ENCODE measurements at regions not wholly inside any gene's neighbourhood (a gene's known extent, or its start where the extent isn't known, plus 50 kb on each side); places are given as distances from the start of the nearest gene placed in this dataset.

DNA sequence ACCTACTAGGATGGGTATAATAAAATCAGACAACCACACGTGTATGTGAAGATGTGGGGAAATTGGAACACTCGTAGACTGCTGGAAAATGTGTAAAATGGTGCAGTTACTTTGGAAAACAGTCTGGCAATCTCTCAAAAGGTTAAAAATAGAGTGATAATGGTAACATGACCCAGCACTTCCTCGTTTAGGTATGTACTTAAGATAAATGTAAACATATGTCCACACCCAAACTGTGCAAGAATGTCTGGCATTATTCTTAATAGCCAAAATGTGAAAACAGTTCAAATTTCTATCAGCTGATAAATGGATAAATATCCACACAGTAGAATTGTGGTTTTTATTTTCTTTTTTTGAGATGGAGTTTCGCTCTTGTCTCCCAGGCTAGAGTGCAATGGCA is 272.8 kb downstream of the ZNF248 start:
- H3K36me3 Mint-ChIP-seq (ENCODE audit: low read depth) = peaks cover 37% of the 10 kb centered on the region; the same call in 2 of the 3 replicates
- no peak overlapping the region for H3K4me3 Mint-ChIP-seq
- no peaks in the 10 kb centered on the region for H4K20me1 ChIP-seq (replicated peaks; ENCODE audit: insufficient read depth)
- H3K9me3 Mint-ChIP-seq = peaks cover 83% of the 10 kb centered on the region
- no peaks in the 10 kb centered on the region for H3K4me1 ChIP-seq (ENCODE audit: insufficient read depth)
- H3K27ac Mint-ChIP-seq = no peak overlapping the region
- DNase-seq (ENCODE audit: low spot score) (no peak), ATAC-seq (no peak)
- H3F3A ChIP-seq (replicated peaks; ENCODE audit: low read depth) = no peaks in the 10 kb centered on the region
- H3K4me1 Mint-ChIP-seq = no peaks in the 10 kb centered on the region
- no peaks in the 10 kb centered on the region for H3K27me3 ChIP-seq (ENCODE audit: insufficient read depth)
- TF ChIP-seq ZNF114 (CRISPR knock-in tag; IDR thresholded peaks at IDR 0.05) = no peak
- TF ChIP-seq POLR2AphosphoS5 (IDR thresholded peaks at IDR 0.05; ENCODE audit: low read depth) = no peak
- no peak overlapping the region for H3K4me2 ChIP-seq
- no peak overlapping the region for H3K27ac ChIP-seq (ENCODE audit: low read depth)
- no peaks in the 10 kb centered on the region; the same call in none of the 2 replicates for H3K36me3 ChIP-seq (ENCODE audit: insufficient read depth)
- no peaks in the 10 kb centered on the region for H3K9me2 ChIP-seq (ENCODE audit: insufficient read depth)
- H3K27me3 Mint-ChIP-seq (ENCODE audit: insufficient read depth, low read depth, poor library complexity) = peaks cover 4% of the 10 kb centered on the region
- no peaks in the 10 kb centered on the region for H3K79me2 ChIP-seq (replicated peaks; ENCODE audit: insufficient read depth)
- H2AFZ ChIP-seq = no peak overlapping the region
- H3K4me3 ChIP-seq = no peak overlapping the region

DNA sequence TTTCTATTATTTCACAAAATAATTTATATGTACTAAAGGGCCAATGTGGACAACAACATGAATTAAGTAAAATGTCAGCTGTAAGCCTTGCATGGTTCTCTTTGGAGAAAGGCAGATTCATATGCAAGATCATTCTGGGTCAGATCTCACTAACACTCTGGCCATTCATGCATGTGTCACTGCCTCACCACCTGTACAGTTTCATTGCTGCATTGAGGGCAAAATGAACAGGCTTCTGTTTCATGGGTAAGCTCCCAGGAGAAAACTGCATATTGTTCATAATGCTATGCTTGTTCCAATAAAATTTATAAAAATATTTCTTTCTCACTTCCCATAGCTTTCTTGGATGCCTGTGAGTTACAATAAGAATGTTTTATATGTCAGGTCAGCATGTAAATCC is 275.2 kb downstream of the ZNF248 start:
- H3K4me3 ChIP-seq = no peak overlapping the region
- no peaks in the 10 kb centered on the region for H3K9me2 ChIP-seq (ENCODE audit: insufficient read depth)
- peaks cover 81% of the 10 kb centered on the region for H3K9me3 Mint-ChIP-seq
- H3K79me2 ChIP-seq (replicated peaks; ENCODE audit: insufficient read depth) = no peaks in the 10 kb centered on the region
- no peaks in the 10 kb centered on the region for H3K4me1 ChIP-seq (ENCODE audit: insufficient read depth)
- ATAC-seq (no peak), DNase-seq (ENCODE audit: low spot score) (no peak)
- no peaks in the 10 kb centered on the region for H4K20me1 ChIP-seq (replicated peaks; ENCODE audit: insufficient read depth)
- no peak overlapping the region for H3K4me2 ChIP-seq
- H3K27ac Mint-ChIP-seq = no peak overlapping the region
- no peak overlapping the region for H3K27ac ChIP-seq (ENCODE audit: low read depth)
- H3K27me3 Mint-ChIP-seq (ENCODE audit: insufficient read depth, low read depth, poor library complexity) = no peaks in the 10 kb centered on the region
- H3K27me3 ChIP-seq (ENCODE audit: insufficient read depth) = no peaks in the 10 kb centered on the region
- peaks cover 23% of the 10 kb centered on the region; the same call in 1 of the 3 replicates for H3K36me3 Mint-ChIP-seq (ENCODE audit: low read depth)
- H2AFZ ChIP-seq = no peak overlapping the region
- H3F3A ChIP-seq (replicated peaks; ENCODE audit: low read depth) = no peaks in the 10 kb centered on the region
- H3K4me1 Mint-ChIP-seq = no peaks in the 10 kb centered on the region
- H3K36me3 ChIP-seq (ENCODE audit: insufficient read depth) = no peaks in the 10 kb centered on the region; the same call in none of the 2 replicates
- no peak overlapping the region for H3K4me3 Mint-ChIP-seq
- no peak for TF ChIP-seq CTCF (conservative IDR thresholded peaks at IDR 0.05; ENCODE audit: low read depth in 2 of 2)
- no peak for TF ChIP-seq JUNB (IDR thresholded peaks at IDR 0.05; ENCODE audit: unreplicated experiment)
- TF ChIP-seq NANOG (IDR thresholded peaks at IDR 0.05; ENCODE audit: borderline replicate concordance) = no peak
- no peak for TF ChIP-seq ZNF114 (CRISPR knock-in tag; IDR thresholded peaks at IDR 0.05)
- TF ChIP-seq ZNF331 (CRISPR knock-in tag; IDR thresholded peaks at IDR 0.05; ENCODE audit: low read depth) = no peak
- no peak for TF ChIP-seq STAT1 (IDR thresholded peaks at IDR 0.05; ENCODE audit: unreplicated experiment)
- no peak for TF ChIP-seq ETS1 (IDR thresholded peaks at IDR 0.05)
- TF ChIP-seq CREB1 (CRISPR knock-in tag; IDR thresholded peaks at IDR 0.05; ENCODE audit: low read depth) = no peak
- no peak for TF ChIP-seq REST (IDR thresholded peaks at IDR 0.05; ENCODE audit: unreplicated experiment)
- TF ChIP-seq EZH2 (IDR thresholded peaks at IDR 0.05; ENCODE audit: low read depth, unreplicated experiment) = no peak
